COLO668 (cell line): ENCODE measurements at regions not wholly inside any gene's neighbourhood (a gene's known extent, or its start where the extent isn't known, plus 50 kb on each side); places are given as distances from the start of the nearest gene placed in this dataset.

Source experiments
- DNase-seq: peaks from one replicate; lab custom pipeline; 2025; ENCODE audit not compliant: unreplicated experiment; lab: John Stamatoyannopoulos, UW

DNA sequence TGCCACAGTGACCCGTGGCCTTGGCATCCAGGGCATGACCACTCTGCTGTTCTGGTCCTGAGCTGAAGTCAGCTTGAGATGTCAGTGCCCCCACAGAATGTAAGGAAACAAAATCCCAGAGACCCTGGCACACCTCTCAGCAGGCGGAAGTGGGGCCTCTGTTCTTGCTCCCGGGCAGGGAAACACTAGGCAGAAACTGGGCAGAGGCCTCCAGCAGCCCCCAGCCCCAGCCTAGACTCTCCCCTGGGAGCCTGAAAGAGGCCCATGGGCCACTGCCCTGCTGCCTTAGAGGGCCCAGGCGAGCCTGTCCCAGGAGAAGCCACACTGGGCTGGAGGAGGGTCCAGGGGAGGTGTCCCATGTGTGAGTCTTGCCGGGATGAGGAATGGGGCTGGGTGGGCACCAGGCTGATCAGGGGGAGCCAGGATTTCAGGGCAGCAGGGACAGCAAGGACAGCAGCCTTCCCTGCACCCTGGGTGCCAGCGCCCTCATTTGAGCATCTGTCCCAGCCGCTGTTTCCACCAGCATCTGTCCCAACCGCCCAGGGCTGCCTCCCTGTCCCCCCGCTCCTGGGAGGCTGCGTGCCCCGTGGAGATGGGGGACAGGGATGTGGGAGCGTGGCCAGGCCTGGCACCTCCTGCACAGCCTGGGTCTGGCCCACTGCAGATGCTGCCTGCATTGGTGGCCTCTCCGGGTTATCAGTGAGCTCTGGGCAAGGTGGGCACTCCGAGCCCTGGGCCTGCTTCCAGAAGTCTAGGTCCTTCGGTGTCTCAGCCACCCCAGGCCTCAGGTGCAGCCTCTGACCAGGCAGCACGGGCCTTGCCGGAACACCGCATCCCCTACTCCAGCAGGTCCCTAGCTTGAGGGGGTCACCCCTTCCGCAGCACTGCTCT is 1072.4 kb downstream of the BRD1 start:
- no peak for DNase-seq

DNA sequence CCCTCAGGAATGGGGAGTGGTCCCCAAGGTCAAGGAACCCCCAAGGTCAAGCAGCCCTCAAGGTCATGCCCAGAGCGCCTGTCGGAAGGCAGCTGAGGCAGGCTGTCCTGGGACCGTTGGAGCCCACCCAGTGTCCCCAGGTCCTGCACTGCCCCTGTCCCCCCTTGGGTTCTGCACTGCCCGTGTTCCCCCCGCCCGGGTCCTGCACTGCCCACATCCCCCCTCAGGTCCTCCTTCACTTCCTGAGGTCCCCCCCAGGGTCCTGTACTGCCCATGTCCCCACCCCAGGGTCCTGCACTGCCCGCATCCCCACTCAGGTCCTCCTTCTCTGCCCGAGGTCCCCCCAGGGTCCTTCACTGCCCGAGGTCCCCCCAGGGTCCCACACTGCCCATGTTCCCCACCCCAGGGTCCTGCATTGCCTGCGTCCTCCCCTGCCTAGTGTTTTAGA is 1073.0 kb downstream of the BRD1 start:
- no peak for DNase-seq

DNA sequence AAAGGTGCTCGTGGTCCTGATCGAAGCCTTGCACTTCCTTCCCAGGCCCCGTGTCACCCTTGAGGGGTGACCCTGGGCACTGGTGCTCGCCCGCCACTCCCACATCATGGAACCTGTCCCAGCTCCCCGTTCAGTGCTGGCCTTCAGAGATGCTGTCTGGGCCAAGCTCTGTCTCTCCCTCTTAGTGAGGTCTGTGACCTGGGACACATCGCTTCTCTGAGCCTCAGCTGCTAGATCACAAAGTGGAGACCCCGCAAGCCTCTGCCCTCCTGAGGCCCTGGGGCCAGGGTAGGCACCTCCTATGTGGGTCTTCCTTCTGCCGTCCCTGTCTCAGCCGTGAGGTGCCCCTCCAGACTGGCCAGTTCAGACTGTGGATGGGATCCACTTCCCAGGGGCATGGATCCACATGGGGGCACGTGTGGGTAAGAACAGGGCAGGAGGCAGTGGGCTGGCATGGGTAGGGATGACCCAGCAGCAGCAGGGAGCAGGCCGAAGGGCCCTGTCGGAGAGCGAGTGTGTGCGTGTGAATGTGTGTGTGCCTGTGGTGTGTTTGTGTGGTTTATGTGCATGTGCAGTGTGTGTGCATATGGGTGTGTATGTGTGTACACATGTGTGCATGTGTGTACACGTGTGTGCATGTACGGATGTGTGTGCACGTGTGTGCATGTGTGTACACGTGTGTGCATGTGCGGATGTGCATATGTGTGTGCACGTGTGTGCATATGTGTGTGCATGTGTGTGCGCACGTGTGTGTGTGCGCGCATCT is 1073.7 kb downstream of the BRD1 start:
- DNase-seq: no peak

DNA sequence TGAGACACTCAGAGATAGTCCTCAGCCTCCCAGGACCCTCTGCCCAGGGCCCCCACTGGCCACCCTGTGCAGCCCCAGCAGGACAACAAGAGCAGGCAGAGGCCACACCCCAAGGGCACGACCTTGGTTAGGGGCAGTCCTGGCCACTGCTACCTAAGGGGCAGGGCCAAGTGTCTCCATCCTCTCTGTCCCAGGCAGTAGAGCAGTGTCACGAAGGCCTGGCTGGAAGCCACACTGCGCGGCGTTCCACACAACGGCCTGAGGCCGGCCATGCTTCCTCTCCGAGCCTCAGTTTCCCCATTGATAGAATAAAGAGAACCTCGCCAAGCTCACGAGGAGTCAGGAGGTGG is 1074.3 kb downstream of the BRD1 start:
- no peak for DNase-seq

DNA sequence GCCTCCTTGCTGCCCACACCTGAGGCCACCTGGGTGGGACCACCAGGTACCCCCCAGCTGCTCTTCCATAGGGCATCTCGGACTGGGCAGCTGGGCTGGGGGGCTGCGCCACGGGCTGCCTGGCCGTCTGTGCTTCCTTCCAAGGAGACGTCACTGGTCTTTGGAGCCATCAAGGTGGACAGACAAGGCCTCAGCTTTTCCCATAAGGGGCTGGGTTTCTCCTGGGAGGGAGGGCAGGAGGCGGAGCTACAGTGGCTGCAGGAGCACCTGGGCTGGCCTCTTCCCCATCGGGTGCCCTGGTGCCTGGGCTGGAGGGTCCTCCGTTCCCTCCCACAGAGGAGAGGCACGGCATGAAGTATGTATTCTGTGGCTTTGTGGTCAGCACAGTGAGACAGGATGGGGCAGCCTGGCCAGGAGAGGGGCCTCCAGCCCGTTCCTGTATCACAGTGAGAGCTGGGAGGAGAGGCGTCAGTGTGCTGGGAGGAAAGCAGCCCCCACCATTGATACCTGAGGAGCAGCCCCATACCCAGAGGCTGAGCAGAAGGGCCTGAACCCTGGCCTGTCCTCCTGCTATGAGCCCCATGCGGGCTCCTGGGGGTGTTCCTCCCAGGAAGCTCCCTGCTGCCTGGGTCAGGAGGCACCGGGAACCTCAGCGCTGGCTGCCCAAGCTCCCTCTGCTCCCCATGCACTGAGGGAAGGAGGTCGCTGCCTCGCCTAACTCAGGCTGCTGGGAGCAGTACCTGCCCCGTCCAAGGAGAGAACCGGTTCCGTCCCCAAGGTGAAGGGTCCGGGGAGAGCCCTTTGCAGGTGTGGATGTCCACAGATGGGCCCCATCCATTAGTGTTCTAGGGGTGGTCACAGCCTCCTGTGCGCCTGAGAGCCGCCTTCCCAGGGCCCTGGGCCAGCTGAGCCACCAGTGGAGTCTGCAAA is 1075.0 kb downstream of the BRD1 start:
- no peak for DNase-seq

DNA sequence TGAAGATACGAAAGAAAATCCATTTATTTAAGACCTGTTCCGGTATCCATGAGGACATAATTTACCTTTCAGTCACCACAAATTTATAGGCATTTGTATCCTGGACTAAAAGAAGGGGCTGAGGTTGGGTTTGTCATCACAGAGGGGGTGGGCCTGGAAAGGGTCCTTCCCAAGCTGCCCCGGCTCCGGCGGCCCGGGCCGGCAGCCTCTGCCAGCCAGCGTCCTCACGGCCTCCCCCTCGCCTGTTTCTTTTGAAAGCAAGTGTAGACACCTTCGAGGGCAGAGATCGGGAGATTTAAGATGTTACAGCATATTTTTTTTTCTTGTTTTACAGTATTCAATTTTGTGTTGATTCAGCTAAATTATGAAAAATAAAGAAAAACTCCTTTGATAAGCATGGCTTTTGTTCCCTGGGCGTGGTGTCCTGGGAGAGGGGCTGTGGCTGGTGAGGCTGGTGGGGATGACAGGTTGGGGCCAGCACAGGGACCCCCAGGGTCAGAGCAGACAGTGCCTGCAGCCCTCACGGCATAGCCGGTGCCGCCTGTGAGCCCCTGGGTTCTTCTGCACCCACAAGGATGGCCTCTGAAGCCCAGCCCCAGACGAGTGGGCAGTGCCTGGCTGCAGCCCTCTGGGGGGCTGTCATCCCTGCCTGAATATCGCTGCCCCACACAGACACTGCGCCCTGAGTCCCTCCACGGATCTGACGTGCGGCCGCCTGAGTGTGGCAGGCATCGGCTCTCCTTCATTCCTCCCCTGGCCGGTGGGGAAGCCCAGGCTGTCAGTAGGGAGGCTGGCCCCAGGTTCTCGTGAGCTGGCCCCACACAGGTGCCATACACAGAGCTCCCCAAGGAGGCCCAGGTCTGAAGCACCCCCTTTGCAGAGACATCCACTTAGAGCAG is 1075.9 kb downstream of the BRD1 start:
- no peak for DNase-seq

DNA sequence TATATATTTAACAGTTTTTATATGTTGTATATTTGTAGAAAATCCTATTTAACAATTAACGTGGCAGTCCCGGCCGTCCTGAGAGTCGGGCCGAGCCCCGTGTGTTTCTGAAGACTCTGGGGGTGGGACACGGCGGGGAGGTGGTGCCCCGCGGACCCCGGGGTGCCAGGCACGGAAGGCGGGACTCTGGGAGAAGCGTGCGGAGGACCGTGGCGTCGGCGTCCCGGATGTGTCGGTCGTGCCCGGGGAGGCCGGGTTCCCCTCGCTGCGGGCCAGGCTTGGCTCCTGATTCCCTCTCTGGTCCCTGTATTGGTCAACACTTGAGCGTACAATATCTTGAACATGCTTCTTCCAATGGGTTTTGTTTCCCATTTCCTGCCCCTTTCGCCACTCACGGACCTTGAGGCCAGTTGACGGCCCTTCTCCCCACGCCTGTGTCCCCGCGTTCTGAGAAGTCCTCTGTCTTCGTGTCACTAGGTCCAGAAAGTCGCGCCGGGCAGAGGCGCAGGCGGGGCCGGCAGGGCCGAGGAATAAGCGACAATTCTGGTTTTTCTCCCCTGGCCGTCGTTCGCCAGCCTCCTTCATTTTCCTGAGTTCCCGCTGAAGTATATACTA is 1076.7 kb downstream of the BRD1 start:
- DNase-seq: no peak

DNA sequence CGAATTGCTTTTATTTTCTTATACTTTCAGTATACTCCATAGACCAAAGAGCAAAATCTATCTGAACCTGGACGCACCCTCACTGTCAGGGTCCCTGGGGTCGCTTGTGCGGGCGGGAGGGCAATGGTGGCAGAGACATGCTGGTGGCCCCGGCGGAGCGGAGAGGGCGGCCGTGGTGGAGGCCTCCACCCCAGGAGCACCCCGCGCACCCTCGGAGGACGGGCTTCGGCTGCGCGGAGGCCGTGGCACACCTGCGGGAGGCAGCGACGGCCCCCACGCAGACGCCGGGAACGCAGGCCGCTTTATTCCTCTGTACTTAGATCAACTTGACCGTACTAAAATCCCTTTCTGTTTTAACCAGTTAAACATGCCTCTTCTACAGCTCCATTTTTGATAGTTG is 1077.4 kb downstream of the BRD1 start:
- DNase-seq: no peak

DNA sequence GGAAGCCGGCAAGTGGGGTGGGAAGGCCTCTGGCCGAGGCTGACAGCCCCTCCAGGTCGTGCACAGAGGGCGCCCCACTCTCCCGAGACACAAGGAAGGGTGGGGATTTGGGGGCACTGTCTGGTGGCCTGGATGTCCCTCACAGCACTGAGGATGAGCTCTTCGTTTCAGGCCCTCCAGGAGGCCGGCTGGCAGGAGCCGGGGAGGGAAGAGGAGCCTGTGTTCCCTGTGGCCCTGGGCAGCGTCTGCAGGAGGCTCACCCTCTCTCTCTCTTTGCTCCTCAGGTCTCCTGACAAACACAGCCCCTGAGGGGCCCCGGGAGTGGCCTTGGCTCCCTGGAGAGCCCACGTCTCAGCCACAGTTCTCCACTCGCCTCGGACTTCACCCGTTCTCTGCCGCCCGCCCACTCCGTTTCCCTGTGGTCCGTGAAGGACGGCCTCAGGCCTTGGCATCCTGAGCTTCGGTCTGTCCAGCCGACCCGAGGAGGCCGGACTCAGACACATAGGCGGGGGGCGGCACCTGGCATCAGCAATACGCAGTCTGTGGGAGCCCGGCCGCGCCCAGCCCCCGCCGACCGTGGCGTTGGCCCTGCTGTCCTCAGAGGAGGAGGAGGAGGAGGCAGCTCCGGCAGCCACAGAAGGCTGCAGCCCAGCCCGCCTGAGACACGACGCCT is 1078.0 kb downstream of the BRD1 start:
- DNase-seq: no peak

DNA sequence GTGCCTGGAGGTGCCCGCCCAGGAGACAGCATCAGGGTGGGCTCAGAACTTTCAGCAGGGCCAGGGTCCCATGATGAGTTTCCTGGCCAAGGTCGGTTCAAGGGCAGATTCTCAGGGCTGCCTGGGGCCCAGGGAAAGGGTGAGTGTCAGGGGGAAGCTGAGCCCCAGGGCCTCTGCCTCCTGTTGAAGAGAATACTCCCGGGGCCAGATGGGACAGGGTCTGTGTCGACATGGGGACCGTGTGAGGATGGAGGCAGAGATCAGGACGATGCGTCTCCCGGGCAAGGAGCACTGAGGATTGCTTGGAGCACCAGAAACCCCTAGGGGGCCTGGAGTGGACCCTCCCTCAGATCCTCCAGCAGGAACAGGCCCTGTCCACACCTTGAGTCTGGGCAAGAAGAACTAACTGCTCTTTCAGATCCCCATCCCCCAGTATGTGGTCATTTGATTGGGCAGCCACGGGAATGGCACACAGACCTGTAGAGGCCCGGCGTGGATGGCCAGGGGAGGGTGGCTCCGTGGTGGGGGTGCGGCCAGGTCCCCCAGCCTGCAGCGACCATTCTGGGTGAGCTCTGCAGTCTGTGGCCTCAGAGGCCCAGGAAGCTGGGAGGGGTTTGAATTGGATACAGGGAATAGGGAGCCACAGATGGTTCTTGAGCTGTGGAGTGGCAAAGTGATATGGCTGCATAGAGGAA is 1078.7 kb downstream of the BRD1 start:
- no peak for DNase-seq

DNA sequence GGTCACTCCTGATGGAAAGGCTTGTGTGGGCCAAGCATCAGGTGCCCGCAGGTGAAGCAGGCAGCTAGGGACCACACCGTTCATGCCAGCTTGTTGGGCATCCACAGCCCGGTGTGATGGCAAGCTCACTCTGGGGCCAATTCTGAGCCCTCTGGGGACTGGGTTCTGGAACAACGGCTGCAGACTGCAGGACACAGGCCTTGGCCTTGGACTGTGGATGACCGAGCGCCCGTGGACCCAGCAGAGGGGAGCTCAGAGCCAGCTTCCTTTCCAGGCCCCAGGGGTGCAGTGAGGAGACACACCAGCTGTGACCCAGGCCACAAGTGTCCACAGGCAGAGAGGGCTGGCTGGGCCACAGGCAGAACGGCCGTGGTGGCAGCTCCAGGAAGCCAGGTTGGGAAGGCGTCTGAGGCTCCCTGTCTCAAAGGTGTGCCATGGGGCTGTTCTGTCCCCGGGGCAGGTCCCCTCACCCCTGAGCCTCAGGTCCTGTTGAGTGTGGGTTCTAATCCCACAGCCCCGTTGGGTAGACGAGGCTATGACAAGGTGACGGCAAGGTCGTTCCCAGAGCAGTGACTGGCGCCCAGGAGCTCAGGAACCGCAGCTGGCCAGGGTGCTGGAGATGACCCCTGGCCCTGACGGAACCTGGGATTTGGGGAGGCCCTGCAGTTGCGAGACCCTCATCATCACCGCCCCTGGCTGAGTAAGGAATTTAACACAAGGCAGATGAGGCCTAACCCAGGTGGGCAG is 1079.4 kb downstream of the BRD1 start:
- no peak for DNase-seq

DNA sequence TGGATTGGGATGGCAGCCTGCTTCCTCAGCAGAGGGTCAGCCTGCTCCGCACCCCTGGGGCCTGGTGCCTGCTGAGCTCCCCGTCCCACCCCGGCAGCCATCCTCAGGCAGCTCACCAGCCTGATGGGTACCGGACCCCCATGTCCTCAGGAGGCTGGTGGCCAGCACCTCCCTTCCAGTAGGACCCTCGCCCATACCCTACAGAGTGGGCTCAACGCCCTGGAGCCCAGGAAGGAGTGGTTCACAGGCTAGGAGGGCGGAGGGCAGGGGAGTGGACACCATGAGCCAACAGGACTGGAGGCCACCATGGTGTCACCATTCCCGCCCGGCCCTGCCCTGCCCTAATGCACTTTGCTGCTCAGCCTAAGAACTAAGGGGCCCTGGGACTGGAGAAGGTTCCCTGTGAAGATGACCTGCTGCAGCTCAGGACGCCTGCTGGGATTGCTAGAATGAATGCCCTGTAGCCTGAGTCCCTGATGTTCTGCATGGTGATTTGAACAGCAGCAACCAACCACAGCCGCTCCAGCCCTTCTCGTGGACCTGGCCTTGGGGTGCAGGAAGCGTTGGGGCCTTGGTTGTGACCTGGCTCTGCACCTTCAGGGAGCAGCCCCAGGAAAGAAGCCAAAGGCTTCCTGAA is 1080.8 kb downstream of the BRD1 start:
- no peak for DNase-seq

DNA sequence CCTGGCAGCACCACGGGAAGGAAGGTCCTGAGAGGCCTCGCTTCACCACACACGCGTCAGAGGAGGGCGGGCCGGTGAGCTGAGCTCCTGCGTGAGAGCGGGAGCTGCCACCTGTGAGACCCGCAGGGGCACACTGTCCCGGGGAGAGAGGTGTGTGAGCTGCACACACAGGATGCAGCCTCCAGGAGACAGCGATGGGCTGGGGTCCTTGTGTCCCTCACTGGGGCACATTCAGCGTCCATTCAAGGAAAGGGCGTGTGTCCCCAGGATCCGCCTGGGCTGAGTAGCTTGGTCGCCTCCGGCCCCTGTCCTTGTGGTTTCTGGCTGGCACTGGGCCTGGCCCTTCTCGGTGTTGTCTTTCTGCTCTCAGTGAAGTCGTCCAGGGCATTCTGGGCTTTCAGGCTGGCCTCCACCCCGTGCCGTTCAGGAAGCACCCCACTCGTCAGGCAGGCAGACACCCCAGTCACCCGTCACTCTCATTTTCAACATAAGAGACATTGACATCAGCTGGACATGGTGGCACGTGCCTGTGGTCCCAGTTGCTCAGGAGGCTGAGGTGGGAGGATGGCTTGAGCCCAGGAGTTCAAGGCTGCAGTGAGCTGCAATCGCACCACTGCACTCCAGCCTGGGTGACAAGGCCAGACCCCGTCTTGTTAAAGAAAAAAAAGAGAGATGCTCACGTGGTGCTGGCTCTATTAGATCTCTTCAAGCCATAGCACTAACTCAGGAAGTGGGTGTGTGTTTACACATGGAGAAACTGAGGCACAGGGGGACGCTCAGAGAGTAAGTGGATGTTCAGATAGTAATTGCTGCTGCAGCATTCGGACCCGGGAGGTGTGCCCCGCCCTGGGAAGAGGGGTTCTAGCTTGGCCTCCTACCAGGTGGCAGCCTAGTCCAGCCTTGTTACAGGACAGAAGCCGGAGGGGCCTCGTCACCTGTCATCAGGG is 1081.6 kb downstream of the BRD1 start:
- DNase-seq: no peak

DNA sequence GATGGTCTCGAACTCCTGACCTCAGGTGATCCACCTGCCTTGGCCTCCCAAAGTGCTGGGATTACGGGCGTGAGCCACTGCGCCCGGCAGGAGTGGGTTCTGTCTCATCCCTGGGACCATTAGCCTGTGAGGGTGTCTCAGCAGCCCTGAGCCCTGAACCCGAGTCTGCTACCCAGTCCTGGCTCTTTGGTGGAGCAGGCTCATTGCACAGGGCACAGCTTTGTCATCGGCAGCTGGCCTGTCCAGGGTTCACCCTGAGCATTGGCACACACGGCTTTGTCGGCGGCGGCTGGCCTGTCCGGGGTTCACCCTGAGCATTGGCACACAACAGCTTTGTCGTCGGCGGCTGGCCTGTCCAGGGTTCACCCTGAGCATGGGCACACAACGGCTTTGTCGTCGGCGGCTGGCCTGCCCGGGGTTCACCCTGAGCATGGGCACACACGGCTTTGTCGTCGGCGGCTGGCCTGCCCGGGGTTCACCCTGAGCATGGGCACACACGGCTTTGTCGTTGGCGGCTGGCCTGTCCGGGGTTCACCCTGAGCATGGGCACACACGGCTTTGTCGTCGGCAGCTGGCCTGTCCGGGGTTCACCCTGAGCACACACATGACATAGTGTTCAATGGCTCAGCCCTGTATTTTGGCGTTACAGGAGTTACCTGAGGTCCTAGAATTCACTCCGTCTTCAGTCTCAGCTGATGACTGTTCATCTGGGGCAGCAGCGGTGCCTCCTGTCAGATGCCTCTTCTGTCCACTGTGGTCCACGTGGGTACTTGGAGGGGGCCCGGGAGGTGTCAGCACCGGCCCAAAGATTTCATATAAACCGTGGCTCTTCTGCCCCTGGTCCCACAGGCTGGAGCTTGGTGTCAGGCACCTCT is 1082.5 kb downstream of the BRD1 start:
- DNase-seq: no peak

DNA sequence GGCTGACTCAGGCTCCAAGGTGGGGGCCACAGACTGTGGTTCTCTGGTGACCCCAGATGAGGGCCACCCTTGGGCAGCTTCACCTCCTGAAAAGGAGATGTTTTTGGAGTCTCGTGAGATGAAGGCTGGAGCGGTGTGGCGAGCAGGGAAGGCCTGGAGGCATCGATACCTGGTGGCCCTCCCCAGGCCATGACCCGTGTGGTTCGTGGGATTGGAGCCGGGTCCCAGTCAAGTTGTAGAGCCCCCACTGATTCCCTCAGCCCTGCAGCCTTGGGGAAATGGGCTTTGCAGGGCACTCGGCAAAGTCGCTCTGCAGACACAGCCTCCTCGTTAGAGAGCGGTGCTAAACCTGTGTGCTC is 1083.4 kb downstream of the BRD1 start:
- DNase-seq: no peak
